Pulmonary artery endothelial cell (primary cell): ENCODE measurements at regions not wholly inside any gene's neighbourhood (a gene's known extent, or its start where the extent isn't known, plus 50 kb on each side); places are given as distances from the start of the nearest gene placed in this dataset.
"Not testable (repeated sequence)": the region's sequence is repeated elsewhere in the genome, so short reads cannot be mapped to it uniquely, and the experiment has no call there.

Experiments
- DNase-seq: peaks from one replicate; pipeline ENCODE4 v3.0.0-alpha.2; 2011; ENCODE audit warnings: low read depth, low spot score

DNA sequence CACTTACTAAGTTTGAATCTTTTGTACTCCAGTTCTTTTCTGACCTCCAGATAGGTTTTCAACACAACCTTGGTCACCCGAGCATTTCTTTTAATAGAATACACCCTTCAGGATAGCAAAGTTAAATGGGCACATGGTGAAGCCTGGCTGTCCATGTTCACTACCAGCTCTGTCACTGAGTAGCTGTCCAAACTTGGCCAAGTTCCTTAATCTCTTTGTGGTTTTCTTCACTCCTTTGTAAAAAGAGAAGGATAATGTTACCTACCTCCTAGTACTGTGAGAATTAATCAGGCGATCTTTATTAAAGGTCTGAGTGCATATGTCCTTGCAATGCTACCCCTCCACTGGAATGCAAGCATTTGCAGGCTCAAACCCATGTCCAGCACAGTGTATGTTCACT is 128.1 kb upstream of the PTPRZ1 start:
- no peak for DNase-seq

- no peak for DNase-seq
Measured at GRCh38 chr7:121744319-121744718, 128.6 kb upstream of the PTPRZ1 start.

DNA sequence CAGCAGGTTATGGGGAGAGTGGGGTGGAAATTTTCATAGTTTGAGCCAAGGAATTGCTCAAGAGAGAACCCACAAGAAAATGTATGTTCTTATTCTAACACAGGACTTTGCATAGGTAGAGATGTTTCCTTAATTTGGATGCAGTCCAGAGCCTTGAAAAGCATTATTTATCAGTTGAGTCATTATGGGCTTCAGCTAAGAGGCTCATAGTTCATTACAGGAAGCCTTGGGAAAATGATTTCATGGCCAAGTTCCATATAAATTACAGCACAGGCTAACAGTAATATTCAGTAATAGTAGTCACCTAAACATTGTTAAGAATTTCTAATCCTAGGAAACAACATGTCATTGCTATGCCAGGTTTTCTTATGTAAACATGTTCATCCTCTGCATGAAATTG is 131.1 kb upstream of the PTPRZ1 start:
- no peak for DNase-seq

DNA sequence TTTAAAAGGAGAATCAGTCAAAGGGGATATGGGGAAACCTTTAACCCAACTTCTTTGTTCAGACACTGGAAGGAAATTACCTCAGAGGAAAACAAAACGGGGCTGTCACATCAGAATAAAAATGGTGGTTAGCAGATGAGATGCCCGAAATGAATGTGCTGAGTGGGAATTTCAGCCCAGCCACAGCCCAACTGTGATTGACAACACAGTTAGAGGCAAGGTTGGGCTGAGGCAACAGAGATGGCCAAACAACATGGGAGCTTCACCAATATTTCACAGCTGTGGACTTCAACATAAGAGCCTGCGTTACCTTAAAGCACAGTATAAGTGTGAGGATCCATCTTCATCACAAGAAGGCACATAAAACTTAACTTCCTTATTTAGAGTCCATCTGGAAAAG is 133.5 kb upstream of the PTPRZ1 start:
- DNase-seq, result no peak

DNA sequence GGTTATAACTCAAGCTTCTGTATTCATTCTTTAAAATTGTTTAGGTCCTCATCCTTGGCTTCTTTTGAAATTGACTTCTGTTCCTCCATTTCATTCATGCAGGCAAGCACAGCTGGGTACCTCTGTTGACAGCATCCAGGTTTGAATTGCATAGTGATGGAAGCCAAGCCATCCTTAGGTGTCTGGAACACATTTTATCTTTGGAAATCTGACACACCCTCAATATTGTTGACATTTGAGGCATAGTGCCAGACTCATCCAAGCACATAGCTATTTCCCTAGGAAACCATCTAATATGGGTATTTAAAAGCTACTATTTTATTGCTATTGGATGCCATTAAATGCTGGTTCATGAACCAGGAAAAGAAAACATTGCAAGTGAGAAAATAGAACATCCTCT is 142.1 kb upstream of the PTPRZ1 start:
- DNase-seq, result no peak

DNA sequence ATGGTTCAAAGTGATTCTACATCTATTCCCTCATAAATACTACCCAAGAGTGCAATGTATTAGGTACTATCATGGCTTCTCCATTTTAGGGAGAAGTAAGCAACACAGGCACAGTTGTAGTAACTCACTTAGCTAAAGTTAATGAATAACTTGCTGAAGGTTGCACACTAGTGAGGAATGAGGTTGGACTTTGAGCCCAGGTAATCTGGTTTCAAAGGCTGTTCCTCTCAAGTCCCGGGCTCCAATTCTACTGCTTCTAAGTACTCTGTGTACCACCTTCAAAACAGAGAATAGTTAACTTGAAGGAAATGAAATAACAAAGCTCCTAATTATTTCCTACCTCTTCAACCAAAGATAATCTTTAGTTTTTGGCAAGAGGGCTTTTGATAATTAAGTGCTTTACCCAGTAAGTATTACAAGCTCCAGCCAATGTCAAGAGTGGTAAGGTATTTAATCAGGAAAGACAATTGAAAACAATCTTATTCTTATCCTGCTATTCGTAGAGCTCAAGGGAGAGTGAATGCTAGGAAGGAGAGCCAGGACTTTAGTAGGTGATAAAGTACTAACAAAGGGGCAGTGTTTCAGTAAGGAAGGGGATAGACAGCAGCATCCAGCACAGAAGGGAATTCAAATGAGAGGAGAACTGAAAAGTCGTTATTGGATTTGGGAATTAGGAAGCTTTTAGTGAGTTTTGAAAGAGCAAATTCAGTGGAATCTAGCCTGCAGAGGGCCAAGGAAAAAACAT is 158.2 kb upstream of the PTPRZ1 start:
- no peak for DNase-seq

DNA sequence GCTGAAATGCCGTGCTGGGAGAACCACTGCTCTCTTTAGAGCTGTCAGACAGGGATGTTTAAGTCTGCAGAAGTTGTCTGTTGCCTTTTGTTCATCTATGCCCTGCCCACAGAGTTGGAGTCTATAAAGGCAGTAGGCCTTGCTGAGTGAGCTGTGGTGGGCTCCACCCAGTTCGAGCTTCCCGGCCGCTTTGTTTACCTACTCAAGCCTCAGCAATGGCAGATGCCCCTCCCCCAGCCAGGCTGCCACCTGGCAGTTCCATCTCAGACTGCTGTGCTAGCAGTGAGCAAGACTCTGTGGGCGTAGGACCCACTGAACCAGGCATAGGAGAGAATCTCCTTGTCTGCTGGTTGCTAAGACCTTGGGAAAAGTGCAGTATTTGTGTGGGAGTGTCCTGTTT is 160.0 kb upstream of the PTPRZ1 start:
- DNase-seq, result not testable (repeated sequence)

GRCh38 chr7:121697731-121698316 is 175.1 kb upstream of the PTPRZ1 start:
- no peak for DNase-seq

DNA sequence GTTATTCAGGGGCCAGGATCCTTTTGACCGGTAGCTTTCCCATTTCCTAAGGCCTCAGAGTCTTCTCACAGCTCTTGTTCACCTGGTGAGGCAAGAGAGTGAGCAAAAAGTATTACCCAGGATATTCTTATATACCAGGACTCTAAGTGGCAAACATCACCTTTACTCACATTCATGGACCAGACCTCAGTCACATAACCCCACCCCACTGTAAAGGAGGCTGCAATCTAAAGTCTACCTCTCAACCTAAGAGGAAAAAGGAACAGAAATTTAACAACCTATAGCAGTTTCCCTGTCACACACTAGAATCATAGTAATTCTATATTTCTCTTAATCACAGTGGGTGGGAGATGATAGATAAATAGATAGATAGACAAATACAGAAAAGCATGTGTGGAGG is 176.0 kb upstream of the PTPRZ1 start:
- DNase-seq, result no peak

DNA sequence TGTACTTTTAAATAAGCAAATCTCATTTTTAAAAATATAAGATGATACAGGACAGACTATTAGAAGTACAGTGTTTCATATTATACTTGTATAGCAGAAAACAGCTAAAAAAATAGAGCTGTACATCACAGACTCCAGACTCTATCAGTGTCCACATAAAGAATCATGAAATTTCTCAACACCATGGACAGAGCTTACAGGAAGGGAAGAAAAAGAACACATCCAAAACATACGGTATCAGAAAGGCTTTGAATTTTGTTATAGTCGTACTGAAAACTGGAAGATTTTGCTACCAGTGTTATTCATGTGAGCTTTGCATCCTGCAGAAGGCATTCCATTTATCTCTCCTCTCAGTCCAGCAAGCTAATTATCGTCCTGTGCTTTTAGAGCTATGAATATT is 183.2 kb upstream of the PTPRZ1 start:
- no peak for DNase-seq

GRCh38 chr7:121681700-121682099 is 191.3 kb upstream of the PTPRZ1 start:
- DNase-seq, result no peak

DNA sequence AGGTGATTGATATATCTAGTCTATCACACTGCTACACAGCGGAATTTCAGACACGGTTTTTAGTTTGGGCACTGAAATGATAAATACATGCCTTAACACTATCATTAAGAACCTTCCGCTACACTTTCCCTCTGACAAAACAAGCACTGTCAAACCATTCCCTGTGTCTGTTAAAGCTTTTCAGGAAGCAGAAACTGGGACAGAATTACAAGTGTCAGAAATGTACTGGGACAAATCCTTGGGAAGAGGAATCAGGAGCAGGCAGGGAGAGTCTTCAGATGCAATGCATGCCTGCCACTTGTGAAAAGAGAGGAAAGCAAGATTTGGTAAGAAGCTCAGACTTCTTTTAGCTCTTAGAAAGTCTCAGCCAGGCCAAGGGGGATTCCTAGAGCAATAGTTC is 196.8 kb upstream of the PTPRZ1 start:
- no peak for DNase-seq

DNA sequence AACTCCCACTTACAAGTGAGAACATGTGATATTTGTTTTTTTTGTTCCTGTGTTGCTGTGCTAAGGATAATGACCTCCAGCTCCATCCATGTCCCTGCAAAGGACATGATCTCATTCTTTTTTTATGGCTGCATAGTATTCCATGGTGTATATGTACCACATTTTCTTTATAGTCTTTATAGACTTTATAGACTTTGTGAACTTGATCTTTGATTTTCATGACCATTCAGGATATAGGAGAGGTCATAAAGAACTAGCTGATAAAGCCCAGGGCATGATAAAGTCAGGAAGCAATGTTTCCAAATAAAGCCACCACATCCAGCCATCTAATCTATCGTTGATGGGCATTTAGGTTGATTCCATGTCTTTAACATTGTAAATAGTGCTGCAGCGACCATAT is 198.5 kb upstream of the PTPRZ1 start:
- DNase-seq, result not testable (repeated sequence)

DNA sequence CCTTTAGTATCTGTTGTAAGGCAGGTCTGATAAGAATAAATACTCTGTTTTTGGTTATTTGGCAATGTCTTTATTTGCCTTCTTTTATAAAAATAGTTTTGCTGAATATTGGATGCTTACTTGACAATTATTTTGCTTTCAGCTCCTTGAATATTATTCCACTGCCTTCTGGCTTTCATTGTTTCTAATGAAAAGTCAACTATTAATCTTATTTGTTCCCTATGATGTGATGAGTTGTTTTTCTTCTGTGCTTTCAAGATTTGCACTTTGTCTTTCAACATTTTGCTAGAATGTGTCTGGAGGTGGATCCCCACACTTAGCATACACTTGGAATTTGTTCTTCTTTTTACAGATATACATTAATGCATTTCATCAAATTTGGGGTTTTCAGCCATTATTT is 203.8 kb upstream of the PTPRZ1 start:
- DNase-seq, result no peak

GRCh38 chr7:121666306-121666705 is 206.7 kb upstream of the PTPRZ1 start:
- no peak for DNase-seq

GRCh38 chr7:121643320-121643719 is 229.6 kb upstream of the PTPRZ1 start:
- DNase-seq, result no peak

GRCh38 chr7:121639705-121640104 is 233.3 kb upstream of the PTPRZ1 start:
- no peak for DNase-seq

DNA sequence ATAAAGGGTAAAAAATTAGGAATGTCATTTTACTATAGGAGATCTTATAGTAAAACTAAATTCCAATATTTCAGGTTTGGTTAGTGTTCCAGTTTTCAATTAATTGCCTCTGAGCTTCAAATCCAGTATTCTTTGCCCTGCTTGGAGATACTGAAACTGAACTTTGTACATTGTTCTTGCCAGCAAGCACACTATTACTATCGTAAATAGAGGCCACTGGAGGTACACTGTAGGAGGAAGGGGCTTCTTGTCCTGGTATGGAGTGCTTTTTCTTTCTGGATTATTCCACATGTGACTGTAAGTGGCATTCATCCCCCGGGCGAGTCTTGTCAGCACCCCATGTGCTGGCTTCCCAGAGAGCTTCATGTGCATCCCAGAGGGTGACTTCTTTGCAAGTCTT is 234.7 kb upstream of the PTPRZ1 start:
- DNase-seq, result no peak

DNA sequence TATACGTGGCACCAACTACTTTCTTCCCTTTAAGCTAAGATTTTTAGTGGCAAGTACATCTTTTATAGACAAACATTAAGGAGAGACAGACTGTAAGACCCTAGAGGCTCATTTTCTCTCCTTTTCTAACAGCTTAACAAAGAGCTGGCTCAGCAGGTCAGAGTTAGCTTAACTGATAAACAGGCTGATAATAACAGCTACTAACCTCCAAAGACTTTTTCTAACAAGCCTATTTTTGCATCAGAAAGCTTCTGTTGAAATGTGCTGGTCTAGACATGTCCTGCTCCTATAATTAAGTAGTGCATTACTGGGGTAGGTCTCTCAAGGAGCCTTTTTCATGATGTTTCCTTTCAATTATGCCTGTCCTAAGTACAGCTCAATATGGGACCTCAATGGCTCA is 238.2 kb upstream of the FAM3C start:
- DNase-seq, result no peak

DNA sequence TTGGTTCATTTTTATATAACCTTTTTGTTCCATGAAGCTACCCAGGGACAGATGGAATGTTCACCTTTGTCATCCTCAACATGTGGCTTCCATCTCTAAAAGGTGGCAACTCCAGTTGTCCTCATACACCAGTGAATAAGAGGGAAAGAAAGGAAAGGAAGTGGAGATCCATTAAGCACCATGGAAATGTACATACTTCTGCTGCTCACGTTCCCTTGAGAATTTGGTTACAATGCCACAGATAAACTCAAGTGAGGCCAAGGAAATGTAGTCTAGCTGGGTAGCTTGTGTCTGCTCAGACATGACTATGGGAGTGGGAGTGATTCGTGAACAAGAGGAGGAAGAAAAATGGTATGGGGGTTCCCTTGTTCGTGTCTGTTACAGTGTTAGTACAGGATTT is 237.1 kb upstream of the FAM3C start:
- DNase-seq, result no peak

DNA sequence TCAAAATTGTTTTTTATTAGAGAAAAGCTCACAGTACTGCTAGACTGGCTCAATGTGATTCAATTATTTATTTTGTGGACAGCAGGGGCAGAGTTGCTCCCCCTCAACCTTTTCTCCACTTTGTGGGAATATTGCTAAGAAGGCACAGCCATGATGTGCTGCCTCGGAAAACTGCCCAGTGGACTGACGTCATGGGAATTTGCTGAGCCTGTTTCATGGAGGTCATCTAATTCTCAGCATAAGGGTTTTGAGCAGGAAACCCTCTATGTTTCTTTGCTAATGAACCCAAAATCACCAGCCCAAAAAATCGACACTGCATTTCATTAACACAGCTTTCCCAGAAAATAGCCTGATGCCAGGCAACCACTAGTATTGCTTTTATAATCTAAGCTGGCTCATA is 228.8 kb upstream of the FAM3C start:
- no peak for DNase-seq

DNA sequence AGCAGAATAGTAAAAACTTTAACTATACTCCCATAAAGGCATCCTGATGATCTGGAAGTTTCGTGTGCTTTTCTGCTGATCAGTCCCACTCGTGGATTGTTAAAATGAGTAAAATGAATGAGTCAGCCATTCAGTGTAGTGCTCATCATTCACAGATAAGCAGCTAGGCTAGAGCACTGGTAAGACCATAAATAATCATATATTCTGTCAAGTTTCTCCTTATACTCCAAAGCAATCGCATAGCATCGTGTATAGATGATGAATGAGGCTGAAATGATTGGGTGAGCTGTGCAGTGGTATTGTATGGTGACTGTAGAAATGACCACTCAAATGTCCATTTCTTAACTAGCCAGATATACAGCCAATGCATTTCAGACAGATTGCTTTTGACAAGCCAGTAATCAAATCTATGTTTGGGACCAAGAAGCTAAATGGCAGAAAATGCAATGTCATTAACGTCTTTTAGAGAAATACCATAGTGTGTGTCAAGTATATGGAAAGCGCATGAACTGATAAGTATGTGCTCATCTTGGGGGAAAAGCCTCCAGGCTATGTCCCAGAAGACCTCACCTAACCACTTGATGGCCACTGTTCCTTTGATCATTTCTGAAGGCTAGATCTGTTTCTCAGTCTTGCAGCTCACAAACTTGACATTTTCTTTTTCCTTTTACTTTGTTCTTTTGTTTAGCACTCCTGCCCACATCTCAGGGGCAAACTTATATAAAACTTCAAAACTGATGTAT is 227.2 kb upstream of the FAM3C start:
- no peak for DNase-seq

GRCh38 chr7:121621937-121622336 is 225.8 kb upstream of the FAM3C start:
- no peak for DNase-seq
